H54 (cell line): ENCODE measurements at regions not wholly inside any gene's neighbourhood (a gene's known extent, or its start where the extent isn't known, plus 50 kb on each side); places are given as distances from the start of the nearest gene placed in this dataset.

Experiments used
- DNase-seq: peaks from one replicate; pipeline ENCODE4 v3.0.0; 2011; ENCODE audit warnings: low spot score, mixed read lengths; ENCODE audit not compliant: insufficient read length
- FAIRE-seq: peaks from 3 replicates; lab custom pipeline; 2011; peaks lifted over from hg19 to GRCh38; lab: Jason Lieb, UNC
- POLR2A ChIP-seq: IDR thresholded peaks from 2 replicates; pipeline ENCODE4 v1.6.1; 2011; ENCODE audit warnings: low read depth, mild to moderate bottlenecking, low read length

DNA sequence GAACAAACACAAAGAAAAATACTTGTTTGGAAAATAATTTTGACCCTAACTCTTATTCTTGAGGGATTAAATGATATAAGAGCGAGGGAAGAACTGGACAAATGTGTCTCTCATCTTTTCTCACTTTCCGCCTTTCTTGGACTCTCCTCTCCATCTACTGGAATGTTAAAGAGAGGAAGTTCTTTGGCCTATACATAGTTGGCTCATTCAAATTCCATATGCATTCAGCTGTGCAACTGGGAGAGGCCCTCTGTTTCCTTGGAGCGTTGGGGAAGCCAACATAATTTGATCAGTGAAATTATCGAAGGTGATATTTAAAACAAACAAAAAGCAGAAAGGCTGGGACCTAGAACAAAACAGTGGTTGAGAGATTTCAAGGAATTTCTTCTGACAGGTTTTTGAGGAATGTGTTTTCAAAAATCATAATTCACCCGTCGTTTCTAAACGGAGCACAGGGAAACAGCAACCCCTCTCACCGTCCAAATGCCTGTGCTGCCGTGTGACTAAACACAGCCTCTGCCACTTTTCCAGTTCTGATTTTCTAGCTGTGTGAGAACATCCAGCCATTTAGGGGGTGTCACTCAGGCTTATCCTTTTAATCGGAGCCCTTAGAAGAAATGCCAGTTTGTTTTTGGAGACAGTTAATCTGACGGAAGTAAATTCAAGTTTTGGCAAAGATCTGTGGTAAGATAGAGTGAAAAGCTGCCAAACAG is 489.9 kb downstream of the SOX2 start:
- TF ChIP-seq POLR2A, result no peak
- DNase-seq (no peak), FAIRE-seq (no peak)

DNA sequence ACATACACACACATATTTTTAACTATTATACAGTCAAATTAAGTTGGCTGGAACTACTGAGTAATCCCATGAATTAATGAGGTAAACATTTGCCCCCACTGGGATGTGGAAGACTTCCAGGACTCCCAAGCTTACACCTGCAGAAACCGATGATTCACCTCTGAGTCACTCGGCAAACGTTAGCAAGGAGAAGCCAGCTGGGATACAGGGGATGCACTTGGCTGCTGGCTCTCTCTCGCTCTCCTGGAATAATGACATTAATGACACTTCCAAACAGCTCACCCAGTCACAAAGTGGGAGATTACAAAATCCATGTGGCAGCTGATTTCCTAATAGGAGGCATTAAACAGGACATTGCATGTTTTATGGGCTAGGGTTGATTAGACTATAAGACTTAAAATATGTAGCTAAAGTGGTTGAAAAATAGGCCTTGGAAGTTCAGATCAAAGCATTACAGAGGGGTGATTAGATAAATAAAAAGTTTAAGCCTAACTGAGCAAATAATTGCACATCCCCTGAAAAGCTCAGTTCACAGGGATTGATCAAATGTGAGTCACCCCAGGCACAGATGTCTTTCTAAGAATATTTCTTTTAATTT is 500.9 kb downstream of the SOX2 start:
- FAIRE-seq (peak; percentile 100), DNase-seq (peak; percentile 42)
- no peak for TF ChIP-seq POLR2A

DNA sequence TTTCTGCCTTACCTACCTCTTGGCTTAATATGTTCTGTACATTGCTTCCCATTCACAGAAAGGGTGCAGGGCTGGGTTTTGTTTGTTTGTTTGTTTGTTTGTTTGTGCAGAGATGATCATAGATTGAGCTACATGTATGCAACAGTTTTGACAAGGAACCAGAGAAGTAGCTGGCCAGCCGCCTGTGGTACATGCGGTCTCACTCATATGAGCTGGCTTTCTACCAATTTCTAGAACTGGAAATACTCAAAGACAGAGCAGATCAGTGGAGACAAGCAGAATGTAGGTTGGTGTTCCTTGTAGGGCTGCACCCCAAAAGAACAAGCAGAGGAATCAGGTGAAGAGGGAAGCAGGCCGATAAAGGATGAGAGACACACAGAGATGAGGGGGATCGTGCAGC is 502.7 kb downstream of the SOX2 start:
- no peak for DNase-seq
- peak; percentile 41 for FAIRE-seq

DNA sequence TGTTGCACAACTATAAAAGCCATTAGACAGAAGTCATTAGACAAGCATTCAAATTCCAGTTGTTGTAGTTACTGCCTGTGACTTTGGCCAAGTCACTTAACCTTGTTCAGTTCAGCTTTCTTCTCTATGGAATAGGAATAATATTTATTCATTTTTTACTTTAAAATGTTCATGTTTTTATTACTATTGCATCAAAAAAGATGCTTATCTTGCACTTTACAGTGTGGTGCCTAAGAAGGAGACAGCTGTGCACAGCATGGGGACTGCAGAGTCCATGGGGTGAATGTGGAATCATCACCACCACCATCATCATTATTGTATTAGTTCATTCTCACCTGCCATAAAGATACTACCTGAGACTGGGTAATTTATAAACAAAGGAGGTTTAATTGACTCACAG is 504.2 kb downstream of the SOX2 start:
- TF ChIP-seq POLR2A, result no peak
- FAIRE-seq (no peak), DNase-seq (no peak)

More for the DNA sequence above, 502.7 kb downstream of the SOX2 start:
- TF ChIP-seq POLR2A, result no peak

DNA sequence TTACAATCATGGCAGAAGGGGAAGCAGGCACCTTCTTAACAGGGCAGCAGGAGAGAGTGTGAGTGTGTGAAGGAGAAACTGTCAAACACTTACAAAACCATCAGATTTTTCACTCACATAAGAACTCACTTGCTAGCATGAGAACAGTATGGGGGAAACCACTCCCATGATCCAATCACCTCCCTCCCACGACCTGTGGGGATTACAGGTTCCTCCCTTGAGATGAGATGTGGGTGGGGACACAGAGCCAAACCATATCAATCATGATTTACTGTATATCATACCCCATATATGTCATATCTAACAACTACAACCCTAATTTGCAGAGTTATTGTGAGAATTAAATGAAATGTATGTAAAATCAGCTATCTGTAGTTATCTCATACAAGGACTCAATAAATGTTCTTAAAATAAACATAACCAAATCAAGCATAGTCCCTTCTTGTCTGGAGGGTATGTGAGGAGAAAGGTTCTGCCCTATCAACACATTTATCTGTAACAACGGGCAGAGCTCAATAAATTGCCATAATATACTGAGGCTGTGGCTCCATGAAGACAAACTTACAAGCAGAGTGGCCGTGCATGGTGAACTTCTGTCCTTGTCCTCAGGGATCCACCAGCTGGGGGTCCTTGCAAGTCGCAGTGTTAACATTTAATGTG is 504.7 kb downstream of the SOX2 start:
- FAIRE-seq (peak; percentile 6), DNase-seq (no peak)
- TF ChIP-seq POLR2A, result no peak

DNA sequence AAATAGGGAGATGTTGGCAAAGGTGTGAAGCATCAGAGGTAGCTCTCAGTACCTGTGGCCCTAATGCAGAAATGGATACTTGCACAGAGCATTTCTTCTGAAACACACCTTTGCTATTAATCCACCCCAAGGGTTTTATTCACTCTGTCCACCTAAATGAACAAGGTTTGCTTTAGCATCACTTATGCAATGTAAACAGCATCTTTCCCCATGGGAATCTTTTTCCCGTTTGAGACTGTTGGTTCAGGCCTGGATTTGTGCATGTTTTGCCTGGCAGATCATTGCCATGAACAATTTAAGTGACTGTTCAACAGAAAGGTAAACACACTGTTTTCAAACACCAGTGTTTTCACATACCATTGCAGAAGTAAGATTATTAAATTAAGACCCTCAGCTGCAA is 508.3 kb downstream of the SOX2 start:
- FAIRE-seq (no peak), DNase-seq (no peak)
- TF ChIP-seq POLR2A, result no peak

DNA sequence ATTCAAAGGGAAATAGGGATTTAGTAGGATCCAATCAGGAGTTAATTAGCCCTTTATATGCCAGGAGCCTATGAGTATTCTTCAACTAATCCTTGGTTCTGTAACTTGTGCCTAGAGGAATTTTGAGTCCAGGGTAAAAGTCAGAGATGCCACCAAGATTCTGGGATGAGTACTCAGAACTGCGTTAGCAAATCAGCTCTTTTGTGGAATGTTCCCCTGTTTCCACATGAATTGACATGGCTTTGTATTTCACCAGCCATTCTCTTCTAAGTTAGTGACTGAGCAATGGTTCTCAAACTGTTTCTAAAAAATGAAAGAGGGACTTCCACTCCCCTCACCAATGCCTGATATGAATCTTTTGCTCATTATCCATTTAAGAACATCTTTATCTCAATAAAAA is 508.7 kb downstream of the SOX2 start:
- no peak for TF ChIP-seq POLR2A
- DNase-seq (no peak), FAIRE-seq (no peak)

DNA sequence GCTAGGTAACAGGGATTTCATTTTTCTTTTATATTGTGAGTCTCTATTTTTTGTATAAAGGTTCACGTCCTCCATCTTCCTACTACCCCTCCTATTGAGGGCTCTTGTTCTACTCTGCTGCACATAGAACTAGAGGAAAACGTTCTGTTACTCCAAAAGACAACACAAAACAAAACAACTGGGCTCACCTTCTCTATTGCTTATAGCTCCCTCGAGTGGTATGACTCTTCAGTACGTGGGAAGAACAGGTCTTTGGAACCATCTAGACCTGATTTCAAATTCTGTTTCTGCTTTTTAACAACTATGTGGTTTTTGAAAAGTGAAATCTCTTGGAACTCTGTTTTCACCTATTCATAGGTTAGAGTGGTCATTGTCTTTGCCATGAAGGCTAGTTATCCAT is 515.3 kb downstream of the SOX2 start:
- no peak for FAIRE-seq
- no peak for DNase-seq
- no peak for TF ChIP-seq POLR2A

DNA sequence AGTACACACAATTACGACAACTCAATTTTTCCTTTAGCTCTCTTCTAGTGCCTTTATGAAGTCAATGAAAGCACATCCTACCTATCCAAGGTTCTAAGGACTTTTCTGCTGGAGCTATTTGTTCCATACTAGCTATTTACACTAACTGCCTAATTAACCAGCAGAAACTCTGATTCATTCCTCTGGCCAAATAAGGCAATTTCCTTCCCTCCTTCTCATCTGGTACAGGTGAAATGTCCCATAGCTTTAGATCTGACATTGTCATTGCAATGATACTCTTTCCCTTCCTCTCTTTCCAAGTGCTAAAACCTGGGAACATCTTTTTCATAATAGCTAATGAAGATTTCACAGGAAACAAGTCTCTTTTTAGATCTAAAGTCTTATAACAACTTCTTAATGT is 521.7 kb downstream of the SOX2 start:
- TF ChIP-seq POLR2A, result no peak
- FAIRE-seq (no peak), DNase-seq (no peak)

DNA sequence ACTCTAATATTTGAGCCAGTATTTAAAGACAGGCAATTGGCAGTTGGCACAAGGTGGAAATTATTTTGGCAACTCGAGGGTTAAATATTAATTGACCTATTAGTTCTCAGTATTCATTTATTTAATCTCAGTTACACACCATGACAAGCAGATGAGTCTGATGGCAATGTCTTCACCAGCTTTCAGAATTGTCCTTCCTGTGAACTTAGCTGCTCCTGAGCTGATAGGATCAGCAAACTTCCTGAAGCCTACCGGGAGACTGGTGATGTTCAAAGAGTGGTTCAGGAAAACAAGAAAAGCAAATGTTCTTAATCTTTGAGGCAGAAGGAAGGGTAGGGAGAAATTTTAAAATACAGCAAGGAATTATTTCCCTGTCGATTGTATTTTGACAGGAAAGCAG is 522.2 kb downstream of the SOX2 start:
- DNase-seq, result no peak
- FAIRE-seq, result no peak

DNA sequence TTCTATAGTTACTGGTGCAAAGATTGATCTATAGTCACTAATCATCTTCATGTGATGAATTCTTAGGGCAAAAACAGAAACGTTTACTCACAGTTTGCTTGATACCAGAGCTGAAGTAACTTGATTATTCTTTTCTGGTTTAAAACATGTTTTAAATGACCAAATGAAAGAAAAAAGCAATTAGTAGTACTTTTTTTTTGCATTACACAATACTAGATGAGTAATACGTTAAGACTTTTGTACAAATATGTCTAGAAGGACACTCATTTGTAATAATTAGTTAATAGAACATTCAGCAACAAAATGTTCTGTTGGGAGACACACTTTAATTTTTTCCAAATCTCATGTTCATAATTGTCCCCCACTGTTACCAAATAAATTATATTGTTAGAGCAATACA is 523.2 kb downstream of the SOX2 start:
- TF ChIP-seq POLR2A, result no peak
- DNase-seq, result no peak
- peak; percentile 11 for FAIRE-seq

More for the DNA sequence above, 522.2 kb downstream of the SOX2 start:
- no peak for TF ChIP-seq POLR2A

DNA sequence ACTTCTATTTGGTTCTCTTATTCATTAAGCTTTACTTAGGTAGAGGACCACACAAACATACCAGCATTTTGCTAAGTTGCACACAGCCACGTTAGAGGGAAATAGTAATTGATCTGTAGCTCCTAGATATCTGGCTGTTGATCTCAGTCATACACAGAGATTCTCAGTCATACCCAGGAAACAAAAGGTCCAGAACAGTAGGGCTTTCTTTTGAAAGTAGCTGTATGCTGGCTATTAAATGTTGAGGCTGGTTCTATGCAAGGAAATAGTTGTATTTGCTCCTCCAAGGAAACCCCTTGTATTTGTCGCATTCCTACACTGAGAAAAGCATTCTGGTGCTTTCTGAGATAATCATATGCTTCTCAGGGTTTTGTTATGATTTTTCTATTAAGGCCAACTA is 523.8 kb downstream of the SOX2 start:
- FAIRE-seq (no peak), DNase-seq (no peak)
- no peak for TF ChIP-seq POLR2A

DNA sequence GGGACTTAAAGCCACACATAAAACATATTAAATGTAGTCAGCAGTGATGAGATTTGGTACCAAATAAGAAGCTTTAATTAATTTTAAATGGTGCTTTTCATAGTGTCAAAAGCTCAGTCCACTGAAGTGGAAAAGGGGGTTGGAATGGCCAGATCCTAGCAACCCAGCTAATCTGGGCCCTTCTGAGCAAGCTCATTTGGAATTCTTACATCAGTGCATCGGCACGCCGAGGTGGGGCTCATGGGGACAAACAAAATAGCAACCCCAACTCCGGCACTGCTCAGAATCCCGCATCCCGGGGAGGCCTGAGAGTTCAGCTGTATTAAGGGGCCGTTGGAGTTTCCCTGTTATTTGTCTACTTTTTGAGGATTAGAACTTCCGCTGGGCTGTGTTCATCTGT is 526.4 kb downstream of the SOX2 start:
- TF ChIP-seq POLR2A, result no peak
- DNase-seq (no peak), FAIRE-seq (no peak)

DNA sequence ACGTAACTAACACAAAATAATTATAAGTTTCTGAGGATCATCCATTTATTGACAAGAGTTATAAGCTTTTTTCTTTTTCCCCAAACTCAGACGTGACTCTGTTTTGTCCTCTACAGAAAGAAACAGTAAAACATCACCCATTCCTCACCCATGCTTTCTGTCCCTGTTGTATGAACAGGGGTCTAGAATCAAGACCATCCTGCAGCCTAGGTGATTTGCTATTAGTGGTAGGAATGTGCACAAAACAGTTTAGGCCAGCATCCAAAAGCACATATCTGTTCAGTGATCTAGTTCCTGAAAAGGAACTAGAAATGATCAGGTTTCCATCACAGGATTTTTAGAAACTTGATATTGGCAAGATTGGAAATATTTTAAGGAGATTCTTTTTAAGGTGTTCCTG is 527.6 kb downstream of the SOX2 start:
- FAIRE-seq, result peak; percentile 15

More for the DNA sequence above, 527.6 kb downstream of the SOX2 start:
- DNase-seq, result no peak
- TF ChIP-seq POLR2A, result no peak
